HCT116 (cell line): ENCODE measurements at regions not wholly inside any gene's neighbourhood (a gene's known extent, or its start where the extent isn't known, plus 50 kb on each side); places are given as distances from the start of the nearest gene placed in this dataset.

Experiments
- CTCF ChIP-seq, 3 experiments: fragments of 200-600 bp in 1 of 3; sonication (generic) in 1 of 3; IDR thresholded peaks in 2 of 3; conservative IDR thresholded peaks in 1 of 3; 2 replicates each; pipeline ENCODE4 v1.5.1; 2012 to 2017; ENCODE audit warnings: low read depth in 2 of 3, low read length in 2 of 3, antibody characterized with exemption in 1 of 3, borderline replicate concordance in 1 of 3, control low read depth in 1 of 3, mild to moderate bottlenecking in 1 of 3, mixed read lengths in 1 of 3, mixed run types in 1 of 3, moderate library complexity in 1 of 3; ENCODE audit not compliant: insufficient read depth in 1 of 3
- ELF1 ChIP-seq: IDR thresholded peaks from 2 replicates; pipeline ENCODE4 v1.6.1; 2012; ENCODE audit warnings: low read depth, borderline replicate concordance
- SIN3A ChIP-seq: IDR thresholded peaks from 2 replicates; pipeline ENCODE4 v1.6.1; 2012; ENCODE audit warnings: low read depth
- ZNF274 ChIP-seq: fragments of 200-500 bp; sonication (Bioruptor generic); IDR thresholded peaks from 2 replicates; pipeline ENCODE4 v1.6.1; 2014; ENCODE audit warnings: mild to moderate bottlenecking, low read depth, low read length, inconsistent platforms

DNA sequence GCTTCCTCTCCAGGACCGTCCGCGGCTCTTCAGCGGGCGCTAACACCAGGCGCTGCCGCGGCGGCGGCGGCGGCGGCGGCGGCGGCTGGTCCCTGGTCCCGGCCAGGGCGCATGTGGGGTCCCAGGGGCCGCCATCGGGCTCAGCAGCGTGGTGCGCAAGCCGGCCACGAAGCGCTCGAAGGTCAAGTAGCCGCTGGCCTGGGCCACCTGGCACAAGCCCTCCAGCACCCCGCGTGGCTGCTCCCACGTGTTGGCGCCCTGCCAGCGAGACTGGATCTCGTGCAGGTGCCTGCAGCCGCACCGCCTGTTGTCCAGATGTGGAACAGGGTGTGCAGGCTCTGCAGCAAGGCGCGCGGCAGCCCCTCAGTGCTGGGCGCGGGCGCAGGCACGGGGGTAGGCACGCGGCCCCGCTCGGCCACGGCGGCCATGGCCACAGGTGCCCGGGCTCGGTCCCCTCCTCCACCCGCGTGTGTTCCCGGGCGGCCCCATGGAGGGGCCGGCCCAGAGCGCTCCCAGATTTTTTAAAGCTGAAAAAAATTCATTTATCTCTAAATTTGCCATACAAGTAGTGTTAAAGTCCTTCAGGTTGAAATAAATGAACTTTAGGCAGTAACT is 884.2 kb upstream of the ZNF722 start (continued):
- TF ChIP-seq CTCF (IDR thresholded peaks at IDR 0.05 in 2 of 3, conservative IDR thresholded peaks at IDR 0.05 in 1 of 3; ENCODE audit: borderline replicate concordance in 1 of 3, insufficient read depth in 1 of 3, low read depth in 2 of 3, low read length in 2 of 3), result no peak
- TF ChIP-seq ZNF274, result no peak
- no peak for TF ChIP-seq SIN3A
- TF ChIP-seq ELF1, result no peak
